NCI-H2227 treated with DMSO at 0.1 percent for 48 hours (cell line): ENCODE measurements at regions not wholly inside any gene's neighbourhood (a gene's known extent, or its start where the extent isn't known, plus 50 kb on each side); places are given as distances from the start of the nearest gene placed in this dataset.

Source experiments
- DNase-seq: peaks from one replicate; lab custom pipeline; 2025; lab: John Stamatoyannopoulos, UW

DNA sequence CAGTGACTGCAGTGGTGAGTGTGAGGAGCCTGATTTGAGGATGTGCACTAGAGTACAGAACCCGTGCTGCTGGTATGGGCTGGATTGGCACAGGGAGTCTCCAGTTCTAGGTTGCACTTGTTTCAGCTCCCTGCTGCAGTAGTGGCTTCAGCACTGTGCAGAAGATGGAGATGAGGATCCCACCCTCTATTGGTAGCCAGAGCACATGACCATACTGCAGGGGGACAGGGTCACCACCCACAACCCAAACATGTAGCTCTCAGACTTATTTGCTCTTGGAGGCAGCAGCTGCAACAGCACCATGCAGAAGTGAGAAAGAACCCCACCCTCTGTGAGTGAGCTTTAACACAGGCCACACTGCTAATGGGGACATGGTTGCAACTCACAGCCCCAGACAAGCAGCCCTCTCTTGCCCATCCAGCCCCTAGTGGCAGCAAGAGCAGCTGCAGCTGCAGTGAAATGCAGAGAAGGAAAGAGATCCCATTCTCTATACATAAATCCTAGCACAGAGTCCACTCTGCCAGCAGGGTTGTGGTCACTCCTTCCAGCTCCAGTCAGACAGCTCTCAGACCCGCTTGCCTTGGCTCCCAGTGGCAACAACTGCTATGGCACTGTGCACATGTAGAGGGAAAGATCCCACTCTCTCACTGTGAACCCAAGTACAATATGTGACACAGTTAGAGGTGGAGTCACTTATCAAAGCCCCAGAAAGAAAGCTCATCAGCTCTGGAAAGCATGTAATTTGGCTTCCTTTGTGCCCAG is 51.4 kb upstream of the SCIN start:
- DNase-seq: no peak

DNA sequence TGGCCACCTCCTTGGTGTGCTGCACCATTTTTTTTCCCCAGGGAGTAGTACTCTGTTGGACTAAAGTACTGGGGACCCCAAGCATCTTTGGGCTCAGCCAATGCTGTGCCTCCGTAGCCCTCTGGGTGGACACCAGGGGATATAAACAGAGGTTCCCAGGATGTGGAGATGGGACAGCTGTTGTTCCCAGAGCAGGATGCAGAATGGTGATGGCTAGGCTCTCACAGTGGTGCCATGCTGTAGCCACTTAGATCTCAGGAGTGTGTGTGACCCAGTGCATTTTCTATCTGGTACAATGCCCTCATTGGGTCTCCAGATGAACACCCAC is 50.9 kb upstream of the SCIN start:
- DNase-seq: no peak
